GM04503 (cell line): ENCODE measurements at regions not wholly inside any gene's neighbourhood (a gene's known extent, or its start where the extent isn't known, plus 50 kb on each side); places are given as distances from the start of the nearest gene placed in this dataset.

Source experiments
- DNase-seq: peaks from one replicate; pipeline ENCODE4 v3.0.0-alpha.2; 2012; ENCODE audit warnings: low read depth

- no peak for DNase-seq
Observed at GRCh38 chr3:159821110-159821509, 167.5 kb upstream of the IL12A start.

GRCh38 chr3:159821736-159822135 lies 166.9 kb upstream of the IL12A start:
- no peak for DNase-seq

- no peak for DNase-seq
Observed at GRCh38 chr3:159823780-159824179, 164.9 kb upstream of the IL12A start.

DNA sequence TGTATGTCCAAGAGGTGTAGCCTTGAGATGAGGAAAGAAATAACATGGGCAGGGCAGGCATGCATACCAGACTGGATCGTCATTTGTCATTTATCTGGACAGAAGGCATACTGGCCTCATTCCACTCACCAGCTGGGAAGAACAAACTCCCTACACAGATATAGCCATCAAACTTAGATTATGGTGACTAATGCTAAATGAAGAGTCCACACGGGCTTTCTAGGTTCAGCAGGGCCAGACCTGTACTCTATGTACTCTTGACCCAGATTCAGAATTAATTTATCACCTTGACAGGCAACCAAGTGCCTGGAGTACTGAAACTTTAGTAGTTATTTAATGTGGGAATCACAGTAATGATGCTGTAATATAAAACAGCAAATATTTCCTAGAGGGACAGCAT lies 164.3 kb upstream of the IL12A start:
- DNase-seq = peak; percentile 74

DNA sequence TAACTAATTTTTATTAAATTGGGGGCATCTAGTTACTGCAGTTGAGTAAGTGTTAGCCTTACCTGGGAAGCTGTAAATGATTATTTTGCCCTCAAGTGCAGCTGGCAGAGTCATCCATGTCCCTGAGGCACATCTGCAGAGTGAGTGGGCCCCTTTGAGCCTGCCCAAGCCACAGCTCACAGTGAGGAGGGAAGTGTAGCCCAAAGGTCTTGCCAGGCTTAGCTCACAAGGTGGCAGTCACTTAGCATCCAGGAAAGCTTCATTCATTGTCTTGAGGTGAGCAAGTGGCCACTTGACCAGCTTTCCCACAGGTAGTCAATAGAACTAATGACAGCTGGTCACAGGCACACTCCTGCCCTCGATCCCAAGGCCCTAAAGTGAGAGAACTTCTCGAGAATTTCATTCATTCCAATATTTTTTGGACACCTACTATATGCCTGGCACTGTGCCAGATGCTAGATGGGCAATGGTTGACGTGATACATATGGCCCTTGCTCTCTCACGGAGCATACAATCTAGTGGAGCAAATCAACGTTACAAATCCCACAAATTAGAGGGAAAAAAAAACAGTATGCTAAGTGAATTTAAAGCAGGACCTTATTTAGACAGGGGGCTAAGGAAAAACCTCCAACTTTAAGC lies 163.3 kb upstream of the IL12A start:
- DNase-seq = no peak

- no peak for DNase-seq
Observed at GRCh38 chr3:159828542-159828943, 160.1 kb upstream of the IL12A start.

- DNase-seq = no peak
Observed at GRCh38 chr3:159829056-159829455, 159.6 kb upstream of the IL12A start.

- peak; percentile 58 for DNase-seq
Observed at GRCh38 chr3:159829539-159830227, 159.0 kb upstream of the IL12A start.

DNA sequence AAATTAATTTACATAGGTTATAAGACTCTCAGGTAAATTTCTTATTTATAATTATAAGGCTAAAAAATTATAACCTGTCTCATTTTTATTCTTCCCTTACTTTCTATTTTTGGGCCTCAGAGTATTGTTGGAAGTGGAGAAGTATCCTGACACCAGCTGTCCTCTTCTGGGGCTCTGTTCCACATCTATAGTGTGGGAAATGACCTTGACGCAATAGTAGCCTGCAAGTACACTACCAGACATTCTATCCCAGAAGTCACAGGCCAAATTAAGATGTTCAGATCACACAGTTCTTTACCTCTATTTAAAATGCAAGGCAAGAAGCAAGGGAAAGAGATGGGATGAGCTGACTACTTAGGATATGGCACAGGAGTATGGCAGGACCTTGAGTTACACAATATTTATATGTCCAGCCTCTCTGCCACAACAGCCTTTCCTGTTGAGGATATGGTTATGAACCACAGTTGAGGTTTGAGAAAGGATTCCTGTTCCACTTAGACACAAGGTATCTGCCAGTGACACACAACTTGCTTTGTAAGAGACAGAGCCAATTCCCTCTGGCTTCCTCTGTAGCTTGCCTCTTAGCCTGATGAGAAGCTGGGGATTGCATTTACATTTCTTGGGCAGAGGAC lies 158.0 kb upstream of the IL12A start:
- no peak for DNase-seq

GRCh38 chr3:159831466-159831865 lies 157.2 kb upstream of the IL12A start:
- DNase-seq = no peak

DNA sequence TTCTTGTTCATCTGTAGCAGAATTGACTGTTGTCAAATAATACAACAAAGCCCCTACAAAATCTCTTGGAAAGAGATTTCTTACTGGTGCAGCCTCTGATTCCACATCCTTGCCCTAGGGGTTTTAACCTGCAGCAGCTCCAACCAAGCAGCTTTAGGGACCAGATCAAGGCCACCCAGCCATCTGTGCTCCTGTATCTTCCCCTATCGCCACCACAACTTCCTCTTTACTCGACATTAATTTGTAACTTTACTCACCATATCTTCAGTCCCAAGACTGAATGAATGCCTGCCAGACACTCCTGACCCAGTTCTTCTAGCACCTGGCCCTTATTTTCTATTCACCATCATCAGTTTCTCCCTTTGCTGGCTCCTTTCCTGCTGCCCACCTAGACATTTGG lies 156.6 kb upstream of the IL12A start:
- DNase-seq = no peak

DNA sequence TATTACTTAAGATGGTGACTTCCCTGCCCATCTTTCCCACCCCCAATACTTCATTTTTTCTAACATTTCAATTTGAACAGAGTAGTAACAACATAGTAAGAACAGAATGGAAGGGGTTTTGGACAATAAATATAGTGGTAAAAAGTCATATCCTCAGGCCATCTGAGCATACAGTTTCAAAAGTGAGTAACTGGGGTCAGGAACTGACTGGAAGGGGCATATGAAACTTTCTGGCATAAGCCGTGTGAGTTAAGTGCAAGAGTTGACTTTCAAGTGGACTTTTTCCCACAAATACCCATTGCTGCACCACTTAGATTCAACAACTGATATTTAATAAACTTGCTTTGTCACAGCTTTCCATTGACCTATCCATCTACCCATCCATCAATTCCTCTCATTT lies 153.5 kb upstream of the IL12A start:
- DNase-seq = no peak

GRCh38 chr3:159837725-159838124 lies 150.9 kb upstream of the IL12A start:
- no peak for DNase-seq

- no peak for DNase-seq
Observed at GRCh38 chr3:159838938-159839337, 149.7 kb upstream of the IL12A start.

GRCh38 chr3:159839561-159840379 lies 148.9 kb upstream of the IL12A start, which contains the start of gene SCHIP1:
TSS of gene SCHIP1 (plus strand) at chr3:159839861.
- DNase-seq = no peak

DNA sequence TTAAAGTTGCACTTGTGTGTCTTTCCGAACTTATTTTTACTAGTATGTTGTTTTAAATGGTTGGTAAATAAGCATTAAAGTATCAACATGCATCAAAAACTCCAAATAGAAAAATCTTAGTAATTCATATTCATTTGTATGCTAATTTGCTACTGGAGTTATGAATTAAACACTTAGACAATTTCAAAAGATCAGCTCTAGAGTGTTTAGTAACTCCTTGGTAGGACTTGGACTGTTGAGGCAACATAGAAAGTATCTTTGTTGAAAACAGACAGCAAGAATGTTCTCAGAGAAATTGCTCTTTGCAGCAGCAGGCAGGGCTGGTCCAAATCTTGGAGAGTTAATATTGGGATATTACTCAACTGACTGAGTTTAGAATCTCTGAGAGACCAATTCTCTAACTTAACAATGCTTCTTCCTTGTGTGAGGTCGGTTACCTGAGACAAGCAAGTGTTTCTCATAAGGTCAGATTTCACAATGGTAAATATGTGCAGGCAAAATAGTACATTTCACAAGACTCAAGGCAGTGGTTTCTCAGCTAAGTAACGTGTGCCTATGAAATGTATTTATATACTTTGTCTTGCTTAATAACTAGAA lies 147.8 kb upstream of the IL12A start:
- DNase-seq = no peak

- DNase-seq = no peak
Observed at GRCh38 chr3:159841766-159842165, 146.9 kb upstream of the IL12A start.

- DNase-seq = no peak
Observed at GRCh38 chr3:159843840-159844730, 144.6 kb upstream of the IL12A start.

GRCh38 chr3:159844801-159845261 lies 143.8 kb upstream of the IL12A start:
- DNase-seq = no peak

DNA sequence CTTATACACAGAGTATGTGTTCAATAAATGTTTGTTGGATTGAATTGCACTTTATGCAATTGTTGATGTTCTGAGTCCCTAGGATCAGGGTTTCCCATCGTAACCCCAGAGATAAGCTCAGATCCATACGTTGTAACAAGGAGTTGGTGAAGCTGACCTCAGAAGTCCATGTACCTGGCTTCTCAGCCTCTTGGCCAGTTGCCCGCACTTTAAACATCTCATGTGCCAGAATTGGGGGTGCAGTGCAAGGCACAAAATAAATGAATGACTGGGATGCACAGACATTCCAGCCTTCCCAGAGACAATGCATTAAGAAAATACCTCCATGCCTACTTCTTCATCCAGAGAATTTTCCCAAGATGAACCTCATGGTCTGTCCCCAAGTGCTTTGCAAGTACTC lies 142.9 kb upstream of the IL12A start:
- DNase-seq = no peak

GRCh38 chr3:159846255-159846654 lies 142.4 kb upstream of the IL12A start:
- no peak for DNase-seq
